ENCODE measurements at regions not wholly inside any gene's neighbourhood (a gene's known extent, or its start where the extent isn't known, plus 50 kb on each side); places are given as distances from the start of the nearest gene placed in this dataset.

GRCh38 chr17:72199256-72199655, 78.4 kb downstream of the SOX9 start:
- intact Hi-C loops (cut with DNase I; ENCODE audit: low total_unique reads): no loop called here
- H3K27me3 ChIP-seq: peaks cover 0 to 8% of the 10 kb centered on the region in 2 donors
- no peaks in the 10 kb centered on the region for H3K4me1 ChIP-seq
- H3K4me3 ChIP-seq: no peak overlapping the region
- no peaks in the 10 kb centered on the region for H3K36me3 ChIP-seq
- TF ChIP-seq, protein P1, sequence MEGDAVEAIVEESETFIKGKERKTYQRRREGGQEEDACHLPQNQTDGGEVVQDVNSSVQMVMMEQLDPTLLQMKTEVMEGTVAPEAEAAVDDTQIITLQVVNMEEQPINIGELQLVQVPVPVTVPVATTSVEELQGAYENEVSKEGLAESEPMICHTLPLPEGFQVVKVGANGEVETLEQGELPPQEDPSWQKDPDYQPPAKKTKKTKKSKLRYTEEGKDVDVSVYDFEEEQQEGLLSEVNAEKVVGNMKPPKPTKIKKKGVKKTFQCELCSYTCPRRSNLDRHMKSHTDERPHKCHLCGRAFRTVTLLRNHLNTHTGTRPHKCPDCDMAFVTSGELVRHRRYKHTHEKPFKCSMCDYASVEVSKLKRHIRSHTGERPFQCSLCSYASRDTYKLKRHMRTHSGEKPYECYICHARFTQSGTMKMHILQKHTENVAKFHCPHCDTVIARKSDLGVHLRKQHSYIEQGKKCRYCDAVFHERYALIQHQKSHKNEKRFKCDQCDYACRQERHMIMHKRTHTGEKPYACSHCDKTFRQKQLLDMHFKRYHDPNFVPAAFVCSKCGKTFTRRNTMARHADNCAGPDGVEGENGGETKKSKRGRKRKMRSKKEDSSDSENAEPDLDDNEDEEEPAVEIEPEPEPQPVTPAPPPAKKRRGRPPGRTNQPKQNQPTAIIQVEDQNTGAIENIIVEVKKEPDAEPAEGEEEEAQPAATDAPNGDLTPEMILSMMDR (IDR thresholded peaks at IDR 0.05): no peak
- no peak overlapping the region for H3K27ac ChIP-seq
- DNase-seq: no peak
- H3K9me3 ChIP-seq: peaks cover 0 to 9% (median 0%) of the 10 kb centered on the region in 3 donors

DNA sequence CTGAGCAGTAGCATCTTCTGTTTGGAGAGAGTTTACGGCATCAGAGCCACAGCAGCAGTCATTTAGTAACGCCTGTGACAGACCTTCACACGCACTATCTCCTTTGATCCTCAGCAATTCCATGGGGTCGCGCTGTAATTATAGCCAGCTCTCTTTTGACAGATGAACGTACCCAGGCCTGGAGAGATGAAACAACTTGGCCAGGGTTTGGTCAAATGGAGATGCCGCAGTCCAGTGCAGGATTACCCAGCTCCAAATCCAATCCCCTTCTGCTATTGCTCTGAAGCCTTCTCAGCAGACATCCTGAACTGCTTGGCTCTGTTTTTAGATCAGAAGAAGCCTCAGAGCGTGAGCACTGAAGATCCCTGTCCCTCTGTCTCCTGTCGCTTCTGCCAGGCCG, 83.9 kb downstream of the SOX9 start:
- H3K4me1 ChIP-seq: no peaks in the 10 kb centered on the region
- no peak overlapping the region for H3K4me3 ChIP-seq
- intact Hi-C loops (cut with DNase I; ENCODE audit: low total_unique reads): no loop called here
- no peak for DNase-seq
- no peaks in the 10 kb centered on the region for H3K36me3 ChIP-seq
- H3K9me3 ChIP-seq: no peaks in the 10 kb centered on the region
- TF ChIP-seq, protein P1 (IDR thresholded peaks at IDR 0.05): no peak
- peaks cover 0 to 23% of the 10 kb centered on the region in 2 donors for H3K27me3 ChIP-seq
- no peak overlapping the region for H3K27ac ChIP-seq

DNA sequence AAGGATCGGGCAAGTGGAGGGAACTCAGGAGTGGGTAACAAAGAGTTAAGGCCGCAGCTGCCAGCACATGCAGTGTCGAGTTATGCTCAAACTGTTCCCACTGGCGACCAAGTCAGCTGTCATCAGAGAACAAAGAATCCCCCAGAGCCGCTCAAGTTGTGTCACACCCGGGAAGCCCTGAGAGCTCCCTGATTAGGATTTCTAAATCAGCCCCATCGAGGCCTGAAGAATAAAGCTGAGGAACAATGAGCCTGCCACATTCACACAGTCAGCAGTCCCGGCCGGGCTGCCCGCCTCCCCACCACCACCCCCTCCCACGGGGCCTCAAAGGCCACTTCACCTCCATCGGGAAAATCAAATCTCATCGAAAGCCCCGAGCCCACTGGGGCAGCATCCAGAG, 84.5 kb downstream of the SOX9 start:
- no peaks in the 10 kb centered on the region for H3K9me3 ChIP-seq
- no peak overlapping the region for H3K27ac ChIP-seq
- H3K4me1 ChIP-seq: no peaks in the 10 kb centered on the region
- H3K36me3 ChIP-seq: no peaks in the 10 kb centered on the region
- H3K4me3 ChIP-seq: no peak overlapping the region
- peaks cover 0 to 23% of the 10 kb centered on the region in 2 donors for H3K27me3 ChIP-seq
- TF ChIP-seq, protein P1 (IDR thresholded peaks at IDR 0.05): no peak
- no peak for DNase-seq
- intact Hi-C loops (cut with DNase I; ENCODE audit: low total_unique reads): no loop called here

DNA sequence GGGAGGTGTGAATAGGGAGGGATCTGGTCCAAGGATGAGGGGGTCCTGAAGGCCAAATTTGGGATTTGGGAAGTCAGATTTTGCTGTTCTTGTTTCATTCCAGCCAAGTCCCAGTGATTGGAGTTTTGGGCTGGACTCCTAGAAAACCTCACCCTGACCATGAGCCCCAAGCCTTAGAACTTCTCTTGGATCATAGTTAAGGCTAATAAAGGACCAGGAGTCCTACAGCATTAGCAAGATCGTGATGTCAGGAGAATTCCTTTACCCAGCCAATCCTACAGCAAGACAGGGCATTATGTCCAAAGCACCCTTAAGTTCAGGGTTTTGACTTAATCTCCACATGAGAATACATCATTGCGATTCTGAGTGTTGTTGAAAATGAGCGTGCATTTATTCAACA, 85.0 kb downstream of the SOX9 start:
- H3K27me3 ChIP-seq: peaks cover 0 to 23% of the 10 kb centered on the region in 2 donors
- H3K36me3 ChIP-seq: no peaks in the 10 kb centered on the region
- no peak for DNase-seq
- no peaks in the 10 kb centered on the region for H3K9me3 ChIP-seq
- intact Hi-C loops (cut with DNase I; ENCODE audit: low total_unique reads): no loop called here
- no peak overlapping the region for H3K27ac ChIP-seq
- no peak overlapping the region for H3K4me3 ChIP-seq
- H3K4me1 ChIP-seq: no peaks in the 10 kb centered on the region
- TF ChIP-seq, protein P1 (IDR thresholded peaks at IDR 0.05): no peak

DNA sequence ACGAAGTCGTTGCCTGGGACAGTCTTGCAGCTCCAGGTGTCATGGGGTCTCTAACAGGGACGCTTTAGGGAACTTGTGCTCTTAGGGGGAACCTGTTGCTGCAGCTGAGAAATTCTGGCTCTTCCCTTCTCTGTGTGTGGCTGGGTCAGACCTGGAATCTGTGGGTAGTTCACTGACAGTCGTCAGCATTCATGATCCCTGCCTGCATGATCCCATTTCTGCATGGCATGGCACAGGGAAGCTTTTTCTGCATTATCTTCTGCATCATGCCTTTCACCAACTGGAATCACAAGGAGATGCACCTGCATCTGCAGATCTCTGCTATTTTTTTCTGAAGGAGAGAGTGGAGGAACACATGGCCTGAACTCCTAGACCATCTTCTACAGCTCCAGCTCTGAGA, 85.6 kb downstream of the SOX9 start:
- intact Hi-C loops (cut with DNase I; ENCODE audit: low total_unique reads): no loop called here
- no peaks in the 10 kb centered on the region for H3K36me3 ChIP-seq

More for the DNA sequence above, 85.6 kb downstream of the SOX9 start:
- TF ChIP-seq, protein P1 (IDR thresholded peaks at IDR 0.05): no peak
- Histone ChIP-seq H3K9me3 (no peaks in the 10 kb centered on the region), H3K4me3 (no peak overlapping the region), H3K27ac (no peak overlapping the region), H3K4me1 (no peaks in the 10 kb centered on the region), H3K27me3 (peaks cover 0 to 23% of the 10 kb centered on the region in 2 donors)
- no peak for DNase-seq
